Glutamatergic neuron (in vitro differentiated cells): ENCODE measurements at regions not wholly inside any gene's neighbourhood (a gene's known extent, or its start where the extent isn't known, plus 50 kb on each side); places are given as distances from the start of the nearest gene placed in this dataset.
"Not testable (repeated sequence)": the region's sequence is repeated elsewhere in the genome, so short reads cannot be mapped to it uniquely, and the experiment has no call there.

Experiments used
- DNase-seq: peaks from one replicate; pipeline ENCODE4 v3.0.0; 2022
- H3K27ac Mint-ChIP-seq: one replicate; pipeline ENCODE4 v1.8.0; 2020; ENCODE audit warnings: mild to moderate bottlenecking, mixed read lengths, inconsistent platforms; ENCODE audit not compliant: unreplicated experiment
- H3K27me3 Mint-ChIP-seq: one replicate; pipeline ENCODE4 v1.8.0; 2020; ENCODE audit warnings: mild to moderate bottlenecking, moderate library complexity, mixed read lengths, inconsistent platforms; ENCODE audit not compliant: unreplicated experiment
- H3K36me3 Mint-ChIP-seq: one replicate; pipeline ENCODE4 v1.8.0; 2020; ENCODE audit warnings: mild to moderate bottlenecking, mixed read lengths, inconsistent platforms; ENCODE audit not compliant: unreplicated experiment
- H3K4me1 Mint-ChIP-seq: one replicate; pipeline ENCODE4 v1.8.0; 2020; ENCODE audit warnings: mild to moderate bottlenecking, low read depth, mixed read lengths, inconsistent platforms; ENCODE audit not compliant: unreplicated experiment
- H3K4me3 Mint-ChIP-seq: one replicate; pipeline ENCODE4 v1.8.0; 2020; ENCODE audit warnings: mild to moderate bottlenecking, mixed read lengths, inconsistent platforms; ENCODE audit not compliant: unreplicated experiment
- H3K9me3 Mint-ChIP-seq: one replicate; pipeline ENCODE4 v1.8.0; 2020; ENCODE audit warnings: mild to moderate bottlenecking, moderate library complexity, mixed read lengths, inconsistent platforms; ENCODE audit not compliant: unreplicated experiment
- TF ChIP-seq, protein P1 (sequence below): fragments of 200-600 bp; sonication (generic); IDR thresholded peaks from one replicate; pipeline ENCODE4 v1.5.0; 2021; ENCODE audit not compliant: partially characterized antibody, unreplicated experiment

DNA sequence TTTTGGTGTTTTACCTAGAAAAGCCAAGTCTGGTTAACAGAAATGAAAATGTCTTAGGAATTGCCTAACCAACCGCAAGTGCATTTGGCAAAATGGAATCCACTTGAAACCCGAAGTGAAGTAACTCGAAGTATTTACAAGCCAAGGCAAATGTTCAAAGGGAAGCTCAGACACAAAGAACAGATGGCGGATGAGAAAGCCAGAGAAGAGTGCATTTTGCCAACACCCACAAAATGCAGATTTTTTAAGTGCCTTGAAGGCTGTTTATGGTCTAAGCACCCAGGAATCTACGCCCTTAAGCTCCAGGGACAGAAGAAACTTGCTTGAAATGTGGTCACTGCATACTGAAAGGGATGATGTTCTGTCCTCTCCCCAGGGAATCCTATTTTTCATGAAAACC, 70.0 kb upstream of the TBXT start:
- Mint-ChIP-seq H3K27me3 (peaks cover 5% of the 10 kb centered on the region), H3K4me1 (peaks cover 14% of the 10 kb centered on the region), H3K4me3 (no peak overlapping the region), H3K27ac (no peak overlapping the region), H3K9me3 (peaks cover 3% of the 10 kb centered on the region), H3K36me3 (no peaks in the 10 kb centered on the region)
- no peak for DNase-seq
- TF ChIP-seq, protein P1, sequence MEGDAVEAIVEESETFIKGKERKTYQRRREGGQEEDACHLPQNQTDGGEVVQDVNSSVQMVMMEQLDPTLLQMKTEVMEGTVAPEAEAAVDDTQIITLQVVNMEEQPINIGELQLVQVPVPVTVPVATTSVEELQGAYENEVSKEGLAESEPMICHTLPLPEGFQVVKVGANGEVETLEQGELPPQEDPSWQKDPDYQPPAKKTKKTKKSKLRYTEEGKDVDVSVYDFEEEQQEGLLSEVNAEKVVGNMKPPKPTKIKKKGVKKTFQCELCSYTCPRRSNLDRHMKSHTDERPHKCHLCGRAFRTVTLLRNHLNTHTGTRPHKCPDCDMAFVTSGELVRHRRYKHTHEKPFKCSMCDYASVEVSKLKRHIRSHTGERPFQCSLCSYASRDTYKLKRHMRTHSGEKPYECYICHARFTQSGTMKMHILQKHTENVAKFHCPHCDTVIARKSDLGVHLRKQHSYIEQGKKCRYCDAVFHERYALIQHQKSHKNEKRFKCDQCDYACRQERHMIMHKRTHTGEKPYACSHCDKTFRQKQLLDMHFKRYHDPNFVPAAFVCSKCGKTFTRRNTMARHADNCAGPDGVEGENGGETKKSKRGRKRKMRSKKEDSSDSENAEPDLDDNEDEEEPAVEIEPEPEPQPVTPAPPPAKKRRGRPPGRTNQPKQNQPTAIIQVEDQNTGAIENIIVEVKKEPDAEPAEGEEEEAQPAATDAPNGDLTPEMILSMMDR: no peak

- TF ChIP-seq, protein P1: no peak
- no peak for DNase-seq
- no peak overlapping the region for H3K4me3 Mint-ChIP-seq
- H3K27ac Mint-ChIP-seq: no peak overlapping the region
- H3K4me1 Mint-ChIP-seq: peaks cover 14% of the 10 kb centered on the region
- peaks cover 5% of the 10 kb centered on the region for H3K27me3 Mint-ChIP-seq
- no peaks in the 10 kb centered on the region for H3K36me3 Mint-ChIP-seq
- H3K9me3 Mint-ChIP-seq: peaks cover 3% of the 10 kb centered on the region
These were observed 68.9 kb upstream of the TBXT start for GRCh38 chr6:166236596-166236995.

GRCh38 chr6:166235666-166236292, 68.1 kb upstream of the TBXT start:
- H3K27ac Mint-ChIP-seq: no peak overlapping the region
- no peaks in the 10 kb centered on the region for H3K36me3 Mint-ChIP-seq
- peaks cover 3% of the 10 kb centered on the region for H3K9me3 Mint-ChIP-seq
- peaks cover 13% of the 10 kb centered on the region for H3K4me1 Mint-ChIP-seq
- TF ChIP-seq, protein P1: no peak
- no peak overlapping the region for H3K4me3 Mint-ChIP-seq
- DNase-seq: no peak
- peaks cover 5% of the 10 kb centered on the region for H3K27me3 Mint-ChIP-seq

DNA sequence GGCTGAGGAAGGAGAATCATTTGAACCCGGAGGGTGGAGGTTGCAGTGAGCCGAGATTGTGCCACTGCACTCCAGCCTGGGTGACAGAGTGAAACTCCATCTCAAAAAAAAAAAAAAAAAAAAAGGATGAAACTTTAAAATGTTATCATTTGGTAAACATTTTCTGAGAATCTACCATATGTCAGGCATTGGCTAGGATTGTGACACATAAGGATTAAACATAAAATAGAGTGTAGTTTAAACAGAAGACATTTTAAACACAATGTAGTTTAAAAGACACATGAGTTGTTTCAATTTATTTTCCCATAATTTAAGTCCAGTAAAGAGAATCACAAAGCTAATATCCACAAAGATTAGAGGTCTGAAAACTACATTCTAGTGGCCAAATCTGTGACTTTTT, 63.5 kb upstream of the TBXT start:
- H3K4me1 Mint-ChIP-seq, H3K27ac Mint-ChIP-seq, H3K4me3 Mint-ChIP-seq, H3K27me3 Mint-ChIP-seq, H3K36me3 Mint-ChIP-seq, H3K9me3 Mint-ChIP-seq, DNase-seq: not testable (repeated sequence)

GRCh38 chr6:166228839-166229528, 61.3 kb upstream of the TBXT start:
- Mint-ChIP-seq H3K4me3 (no peak overlapping the region), H3K27ac (no peak overlapping the region), H3K9me3 (peaks cover 5% of the 10 kb centered on the region), H3K36me3 (peaks cover 6% of the 10 kb centered on the region), H3K4me1 (no peaks in the 10 kb centered on the region), H3K27me3 (no peaks in the 10 kb centered on the region)
- no peak for DNase-seq
- TF ChIP-seq, protein P1: no peak
